ENCODE measurements at regions not wholly inside any gene's neighbourhood (a gene's known extent, or its start where the extent isn't known, plus 50 kb on each side); places are given as distances from the start of the nearest gene placed in this dataset.

DNA sequence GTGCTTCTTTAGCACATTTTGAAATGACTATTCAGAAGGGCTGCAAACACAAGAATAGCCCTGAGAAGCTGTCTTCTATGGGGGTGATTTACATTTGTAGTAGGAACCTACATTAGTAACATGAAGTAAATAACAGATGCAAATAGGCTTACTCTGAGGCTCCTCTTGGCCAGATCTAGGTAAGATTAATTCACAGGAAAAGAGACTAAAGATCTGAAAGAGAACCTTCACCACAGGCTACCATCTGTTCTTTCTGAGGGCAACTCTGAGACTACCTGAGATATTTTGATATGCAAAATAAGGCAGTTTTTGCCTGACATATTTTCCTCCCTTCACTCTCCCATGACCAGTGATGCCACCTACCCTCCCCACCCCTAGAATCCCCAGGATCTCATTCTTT lies 1267.8 kb downstream of the PLA2G4A start:
- no peak overlapping the region for H3K4me3 Mint-ChIP-seq
- no peaks in the 10 kb centered on the region for H3K27me3 Mint-ChIP-seq
- intact Hi-C loops (cut with micrococcal nuclease), result no loop called here
- no peak overlapping the region for H3K27ac Mint-ChIP-seq
- H3K4me1 Mint-ChIP-seq, result no peaks in the 10 kb centered on the region
- no peak for DNase-seq
- peaks cover 3% of the 10 kb centered on the region for H3K9me3 Mint-ChIP-seq
- no peaks in the 10 kb centered on the region for H3K36me3 Mint-ChIP-seq (ENCODE audit: low read depth)

DNA sequence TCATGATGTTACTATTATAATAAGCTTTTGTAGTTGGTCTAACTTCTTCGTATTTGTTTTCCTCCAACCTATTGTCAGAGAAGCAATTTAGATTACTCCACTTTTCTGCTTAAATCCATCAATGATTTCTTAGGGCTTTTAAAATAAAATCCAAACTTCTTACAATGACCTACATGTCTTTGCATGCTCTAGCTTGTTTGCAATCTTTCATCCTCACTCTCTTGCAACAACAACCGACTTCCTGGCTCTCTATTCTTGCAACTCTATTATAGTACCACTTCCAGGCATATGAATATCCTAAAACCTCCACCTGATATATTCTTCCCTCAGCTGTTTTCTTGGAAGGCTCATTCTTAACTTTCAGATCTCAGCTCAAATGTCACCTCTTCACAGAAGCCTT lies 1288.7 kb downstream of the PLA2G4A start:
- DNase-seq, result no peak
- intact Hi-C loops (cut with micrococcal nuclease), result no loop called here
- H3K4me3 Mint-ChIP-seq, result no peak overlapping the region
- no peaks in the 10 kb centered on the region for H3K27me3 Mint-ChIP-seq
- no peaks in the 10 kb centered on the region for H3K36me3 Mint-ChIP-seq (ENCODE audit: low read depth)
- H3K27ac Mint-ChIP-seq, result no peak overlapping the region
- no peaks in the 10 kb centered on the region for H3K4me1 Mint-ChIP-seq
- H3K9me3 Mint-ChIP-seq, result no peaks in the 10 kb centered on the region

DNA sequence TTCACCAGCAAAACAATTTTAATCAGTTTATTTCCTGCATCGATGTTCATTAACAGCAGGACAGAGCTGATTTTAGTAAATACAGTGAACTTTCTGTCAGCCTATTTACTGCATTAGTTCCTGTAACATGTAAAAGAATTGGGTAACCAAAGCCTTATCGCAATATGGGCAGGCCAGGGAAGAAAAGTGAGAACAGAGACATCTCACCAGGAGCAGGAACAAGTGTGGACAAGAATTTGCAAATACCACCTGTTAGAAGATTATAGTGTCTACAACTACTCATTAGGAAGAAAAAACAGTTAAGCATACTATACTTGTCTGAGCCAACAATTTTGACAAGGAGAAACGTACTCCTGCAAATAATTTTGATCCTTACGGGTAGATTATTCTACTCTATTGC lies 1293.9 kb downstream of the PLA2G4A start:
- intact Hi-C loops (cut with micrococcal nuclease), result no loop called here

DNA sequence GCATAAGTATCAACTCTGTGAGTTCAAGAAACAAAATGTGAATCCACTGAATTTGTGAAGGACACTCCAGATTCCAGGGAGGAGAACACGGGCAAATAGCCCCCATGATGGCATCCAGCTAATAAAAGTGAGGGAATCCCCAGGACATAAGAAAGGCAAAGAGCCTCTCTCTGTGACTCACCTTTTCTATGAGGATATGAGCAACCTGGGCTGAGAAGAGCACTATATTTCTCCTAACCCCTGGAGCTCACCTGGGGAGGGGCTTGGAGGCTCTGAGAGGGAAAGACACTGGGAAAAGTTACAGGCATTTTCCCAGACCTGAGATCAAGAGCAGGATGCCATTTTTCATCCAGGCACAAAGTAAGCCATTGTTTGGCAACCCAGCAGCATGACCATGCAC lies 1298.8 kb downstream of the PLA2G4A start:
- H3K36me3 Mint-ChIP-seq (ENCODE audit: low read depth), result no peaks in the 10 kb centered on the region
- no peak overlapping the region for H3K4me3 Mint-ChIP-seq

More for the DNA sequence above, 1293.9 kb downstream of the PLA2G4A start:
- Mint-ChIP-seq H3K9me3 (no peaks in the 10 kb centered on the region), H3K4me1 (no peaks in the 10 kb centered on the region), H3K36me3 (ENCODE audit: low read depth) (no peaks in the 10 kb centered on the region), H3K4me3 (no peak overlapping the region), H3K27me3 (no peaks in the 10 kb centered on the region), H3K27ac (no peak overlapping the region)
- DNase-seq, result no peak

DNA sequence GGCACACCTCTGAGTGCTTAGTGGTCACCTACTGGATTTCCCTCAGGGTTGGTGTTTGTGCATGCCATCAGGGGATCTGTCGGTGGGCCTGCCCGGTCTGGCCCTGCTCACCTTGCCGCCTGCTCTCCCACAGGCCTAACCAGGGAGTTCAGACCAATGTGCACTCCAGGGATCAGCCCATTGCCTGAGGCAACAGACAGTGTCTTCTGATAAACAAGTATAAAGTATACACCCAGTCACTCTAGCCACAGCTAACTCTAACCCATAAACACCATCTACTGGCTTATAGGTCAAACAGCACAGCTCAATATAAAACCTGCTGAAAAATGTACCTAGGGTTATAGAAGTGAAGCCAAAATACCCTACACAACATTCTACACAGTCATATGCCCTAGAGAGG lies 1300.0 kb downstream of the PLA2G4A start:
- no peaks in the 10 kb centered on the region for H3K27me3 Mint-ChIP-seq
- no peaks in the 10 kb centered on the region for H3K36me3 Mint-ChIP-seq (ENCODE audit: low read depth)
- no peak overlapping the region for H3K4me3 Mint-ChIP-seq
- H3K27ac Mint-ChIP-seq, result no peak overlapping the region
- intact Hi-C loops (cut with micrococcal nuclease), result no loop called here
- peaks cover 2% of the 10 kb centered on the region for H3K9me3 Mint-ChIP-seq
- no peak for DNase-seq
- no peaks in the 10 kb centered on the region for H3K4me1 Mint-ChIP-seq

More for the DNA sequence above, 1298.8 kb downstream of the PLA2G4A start:
- intact Hi-C loops (cut with micrococcal nuclease), result no loop called here
- no peaks in the 10 kb centered on the region for H3K27me3 Mint-ChIP-seq
- H3K27ac Mint-ChIP-seq, result no peak overlapping the region
- H3K9me3 Mint-ChIP-seq, result peaks cover 2% of the 10 kb centered on the region
- H3K4me1 Mint-ChIP-seq, result no peaks in the 10 kb centered on the region
- DNase-seq, result no peak

DNA sequence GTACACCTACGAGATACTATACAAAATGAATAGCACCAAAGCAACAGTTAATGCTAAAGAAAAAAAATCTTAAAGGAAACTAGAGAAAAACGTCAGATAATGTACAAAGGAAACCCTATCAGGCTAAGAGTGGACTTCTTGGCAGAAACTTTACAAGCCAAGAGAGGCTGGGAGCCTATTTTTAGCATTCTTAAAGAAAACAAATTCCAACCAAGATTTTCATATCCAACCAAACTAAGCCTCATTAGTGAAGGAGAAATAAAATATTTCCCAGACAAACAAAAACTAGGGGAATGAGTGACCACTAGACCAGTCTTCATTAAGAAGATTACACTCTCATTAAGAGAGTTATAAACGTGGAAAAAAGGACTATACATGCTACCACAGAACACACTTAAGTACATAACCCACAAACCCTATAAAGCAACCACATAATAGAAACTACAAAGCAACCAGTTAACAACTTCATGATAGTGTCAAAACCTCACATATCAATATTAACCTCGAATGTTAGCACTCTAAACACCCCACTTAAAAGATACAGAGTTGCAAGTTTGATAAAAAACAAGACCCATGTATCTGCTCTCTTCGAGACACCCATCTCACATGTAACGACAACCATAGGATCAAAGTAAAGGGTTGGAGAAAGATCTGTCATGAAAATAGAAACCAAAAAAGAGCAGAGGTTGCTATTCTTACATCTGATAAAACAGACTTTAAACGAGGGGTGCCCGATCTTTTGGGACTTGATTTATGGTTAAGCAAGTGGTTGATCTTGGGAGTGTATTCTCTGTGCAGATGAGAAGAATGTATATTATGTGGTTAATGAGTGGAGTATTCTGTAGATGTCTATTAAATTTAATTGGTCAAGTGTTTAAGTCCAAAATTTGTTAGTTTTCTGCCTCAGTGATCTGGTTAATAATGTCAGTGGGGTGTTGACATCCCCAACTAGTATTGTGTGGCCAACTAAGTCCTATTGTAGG lies 1301.4 kb downstream of the PLA2G4A start:
- intact Hi-C loops (cut with micrococcal nuclease), result no loop called here
- peaks cover 2% of the 10 kb centered on the region for H3K9me3 Mint-ChIP-seq
- DNase-seq, result no peak
- no peak overlapping the region for H3K4me3 Mint-ChIP-seq
- H3K27me3 Mint-ChIP-seq, result no peaks in the 10 kb centered on the region
- H3K4me1 Mint-ChIP-seq, result no peaks in the 10 kb centered on the region
- no peaks in the 10 kb centered on the region for H3K36me3 Mint-ChIP-seq (ENCODE audit: low read depth)
- no peak overlapping the region for H3K27ac Mint-ChIP-seq

DNA sequence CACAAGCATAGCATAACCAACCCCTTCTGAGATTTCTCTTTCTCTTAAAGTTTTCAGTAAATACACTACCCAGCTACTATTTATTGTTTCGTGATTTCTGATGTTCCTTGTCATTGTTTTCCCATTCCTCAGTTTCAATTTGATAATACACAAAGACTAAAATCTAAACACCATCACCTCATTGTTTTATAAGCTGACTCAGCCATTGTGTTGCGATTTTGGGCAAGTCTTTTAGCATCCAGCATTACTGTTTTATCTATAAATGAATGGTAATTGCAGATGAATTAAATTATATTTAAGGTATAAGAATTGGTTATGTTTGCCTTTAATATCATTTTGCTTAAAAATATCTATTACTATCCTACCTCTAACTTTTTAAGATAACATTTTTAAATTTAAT lies 1308.5 kb downstream of the PLA2G4A start:
- H3K4me3 Mint-ChIP-seq, result no peak overlapping the region
- H3K4me1 Mint-ChIP-seq, result no peaks in the 10 kb centered on the region
- no peaks in the 10 kb centered on the region for H3K36me3 Mint-ChIP-seq (ENCODE audit: low read depth)
- H3K27me3 Mint-ChIP-seq, result no peaks in the 10 kb centered on the region
- intact Hi-C loops (cut with micrococcal nuclease), result no loop called here
- no peak overlapping the region for H3K27ac Mint-ChIP-seq
- no peak for DNase-seq
- no peaks in the 10 kb centered on the region for H3K9me3 Mint-ChIP-seq

DNA sequence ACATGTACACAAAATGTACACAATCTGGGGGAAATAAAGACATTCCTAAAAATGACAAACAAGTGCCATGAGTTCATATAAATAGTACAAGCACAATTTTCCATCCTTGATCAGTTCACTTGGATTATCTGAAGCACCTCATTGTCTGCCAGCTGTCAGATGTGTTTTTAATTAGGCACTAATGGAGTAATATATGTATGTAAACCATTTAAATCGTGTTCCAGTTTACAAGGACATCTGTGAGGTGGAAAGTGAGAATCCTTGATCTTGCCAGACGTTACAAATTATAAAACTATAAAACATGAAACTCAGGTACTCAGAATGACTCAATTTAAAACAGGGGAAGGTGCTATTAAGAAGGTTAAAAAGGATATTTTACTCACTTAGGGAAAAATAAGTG lies 1312.2 kb downstream of the PLA2G4A start:
- intact Hi-C loops (cut with micrococcal nuclease), result no loop called here
- DNase-seq, result no peak
- no peaks in the 10 kb centered on the region for H3K4me1 Mint-ChIP-seq
- no peak overlapping the region for H3K4me3 Mint-ChIP-seq
- no peaks in the 10 kb centered on the region for H3K27me3 Mint-ChIP-seq
- H3K27ac Mint-ChIP-seq, result no peak overlapping the region
- peaks cover 4% of the 10 kb centered on the region for H3K9me3 Mint-ChIP-seq
- no peaks in the 10 kb centered on the region for H3K36me3 Mint-ChIP-seq (ENCODE audit: low read depth)

DNA sequence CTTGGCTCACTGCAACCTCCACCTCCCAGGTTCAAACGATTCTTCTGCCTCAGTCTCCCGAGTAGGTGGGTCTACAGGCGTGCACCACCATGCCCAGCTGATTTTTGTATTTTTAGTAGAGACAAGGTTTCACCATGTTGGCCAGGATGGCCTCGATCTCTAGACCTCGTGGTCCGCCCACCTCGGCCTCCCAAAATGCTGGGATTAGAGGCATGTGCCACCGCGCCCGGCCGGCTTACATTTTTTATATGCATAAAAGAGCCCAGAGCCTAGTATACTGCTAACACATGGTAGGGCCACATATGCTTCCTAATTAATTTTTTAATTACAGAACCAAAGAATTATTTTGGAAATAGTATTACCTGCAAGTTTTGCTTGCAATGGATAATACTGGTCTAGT lies 1325.4 kb downstream of the PLA2G4A start:
- no peak for DNase-seq
- H3K4me1 Mint-ChIP-seq, result no peaks in the 10 kb centered on the region
- no peak overlapping the region for H3K4me3 Mint-ChIP-seq
- intact Hi-C loops (cut with micrococcal nuclease), result no loop called here
- H3K36me3 Mint-ChIP-seq (ENCODE audit: low read depth), result no peaks in the 10 kb centered on the region
- no peak overlapping the region for H3K27ac Mint-ChIP-seq
- H3K27me3 Mint-ChIP-seq, result no peaks in the 10 kb centered on the region
- peaks cover 3% of the 10 kb centered on the region for H3K9me3 Mint-ChIP-seq

DNA sequence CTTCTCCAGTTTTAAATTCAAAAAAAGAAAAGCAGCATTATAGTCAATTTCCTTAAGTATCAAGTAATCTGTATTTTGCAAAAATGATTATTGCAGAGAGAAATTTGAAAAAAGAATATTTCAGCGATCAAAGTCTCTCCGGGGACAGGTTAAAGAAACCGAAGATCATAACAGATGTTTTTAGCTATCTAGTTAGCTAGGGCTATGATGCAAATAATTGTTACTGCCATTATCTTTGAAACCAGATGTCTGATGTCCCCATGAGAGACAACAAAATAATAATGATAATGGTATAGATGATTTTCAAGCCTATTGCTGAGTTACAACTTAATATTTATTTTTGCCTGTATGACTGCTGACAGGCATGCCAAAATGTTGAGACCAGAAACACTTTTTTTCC lies 1326.0 kb downstream of the PLA2G4A start:
- Mint-ChIP-seq H3K4me3 (no peak overlapping the region), H3K4me1 (no peaks in the 10 kb centered on the region), H3K36me3 (ENCODE audit: low read depth) (no peaks in the 10 kb centered on the region), H3K27ac (no peak overlapping the region), H3K9me3 (peaks cover 3% of the 10 kb centered on the region), H3K27me3 (no peaks in the 10 kb centered on the region)
- no peak for DNase-seq
- intact Hi-C loops (cut with micrococcal nuclease), result no loop called here

DNA sequence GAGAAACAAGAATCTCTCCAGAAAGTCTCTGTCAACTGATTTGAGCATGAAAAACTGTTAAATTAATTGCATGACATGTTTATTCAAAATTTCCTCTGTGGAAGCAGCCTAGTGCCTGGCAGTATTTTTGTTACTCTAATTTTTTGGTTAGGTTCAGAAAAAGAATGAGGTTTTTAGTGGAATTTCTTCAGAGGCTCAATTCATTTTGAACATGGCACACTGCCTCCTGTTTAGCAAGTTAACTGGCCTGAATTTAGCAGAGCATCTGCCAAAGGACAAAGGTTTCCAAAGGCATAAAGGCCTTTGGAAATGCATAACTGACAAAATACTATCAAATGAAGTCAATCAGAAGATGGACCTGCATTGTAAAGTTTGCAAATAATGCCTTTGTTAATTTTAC lies 1326.5 kb downstream of the PLA2G4A start:
- no peak overlapping the region for H3K4me3 Mint-ChIP-seq
- intact Hi-C loops (cut with micrococcal nuclease), result no loop called here

DNA sequence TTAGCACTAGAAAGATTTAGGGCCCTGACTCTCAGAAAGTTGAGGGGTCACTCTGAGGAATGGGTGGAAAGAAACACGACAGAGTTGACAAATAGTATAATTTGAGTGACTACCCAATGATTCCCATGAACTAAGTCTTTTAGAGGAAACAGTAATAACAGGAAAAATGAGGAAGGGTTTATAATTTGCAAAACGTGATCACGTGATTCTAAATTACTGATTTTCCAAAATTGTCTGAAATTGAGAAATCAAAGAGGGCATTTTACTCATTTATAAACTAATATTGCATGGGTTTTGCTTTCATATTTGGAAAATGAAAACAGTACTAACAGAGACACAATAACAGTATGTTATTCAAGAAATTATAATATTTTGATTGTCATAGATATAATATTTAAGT lies 1335.7 kb downstream of the PLA2G4A start:
- H3K4me1 Mint-ChIP-seq, result no peaks in the 10 kb centered on the region
- no peak for DNase-seq
- H3K36me3 Mint-ChIP-seq (ENCODE audit: low read depth), result no peaks in the 10 kb centered on the region

More for the DNA sequence above, 1326.5 kb downstream of the PLA2G4A start:
- H3K27ac Mint-ChIP-seq, result no peak overlapping the region
- no peaks in the 10 kb centered on the region for H3K27me3 Mint-ChIP-seq
- peaks cover 3% of the 10 kb centered on the region for H3K9me3 Mint-ChIP-seq
- no peaks in the 10 kb centered on the region for H3K4me1 Mint-ChIP-seq
- H3K36me3 Mint-ChIP-seq (ENCODE audit: low read depth), result no peaks in the 10 kb centered on the region
- no peak for DNase-seq

DNA sequence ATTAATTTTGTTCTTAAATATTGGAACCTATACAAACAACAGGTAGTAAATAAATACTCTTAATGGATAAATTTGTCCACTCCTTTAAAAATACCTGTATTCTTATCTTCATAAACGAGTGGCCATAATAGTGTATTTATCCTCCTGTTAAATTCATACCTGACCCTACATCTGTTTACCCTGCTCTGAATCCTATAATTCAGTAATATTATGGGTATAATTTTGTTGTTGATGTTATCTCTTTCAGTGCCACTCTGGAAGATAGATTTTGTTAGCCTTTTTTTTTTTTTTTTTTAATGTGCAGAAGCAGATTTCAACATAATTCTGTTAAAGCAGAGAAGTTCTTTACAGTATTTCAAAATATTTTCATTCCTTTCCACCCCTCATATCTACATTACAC lies 1337.9 kb downstream of the PLA2G4A start:
- no peaks in the 10 kb centered on the region for H3K4me1 Mint-ChIP-seq
- no peak overlapping the region for H3K4me3 Mint-ChIP-seq
- H3K27ac Mint-ChIP-seq, result no peak overlapping the region
- H3K27me3 Mint-ChIP-seq, result no peaks in the 10 kb centered on the region
- no peaks in the 10 kb centered on the region for H3K9me3 Mint-ChIP-seq
- DNase-seq, result no peak
- H3K36me3 Mint-ChIP-seq (ENCODE audit: low read depth), result no peaks in the 10 kb centered on the region
- intact Hi-C loops (cut with micrococcal nuclease), result no loop called here

More for the DNA sequence above, 1335.7 kb downstream of the PLA2G4A start:
- H3K27me3 Mint-ChIP-seq, result no peaks in the 10 kb centered on the region
- intact Hi-C loops (cut with micrococcal nuclease), result no loop called here
- no peaks in the 10 kb centered on the region for H3K9me3 Mint-ChIP-seq
- no peak overlapping the region for H3K27ac Mint-ChIP-seq
- no peak overlapping the region for H3K4me3 Mint-ChIP-seq

DNA sequence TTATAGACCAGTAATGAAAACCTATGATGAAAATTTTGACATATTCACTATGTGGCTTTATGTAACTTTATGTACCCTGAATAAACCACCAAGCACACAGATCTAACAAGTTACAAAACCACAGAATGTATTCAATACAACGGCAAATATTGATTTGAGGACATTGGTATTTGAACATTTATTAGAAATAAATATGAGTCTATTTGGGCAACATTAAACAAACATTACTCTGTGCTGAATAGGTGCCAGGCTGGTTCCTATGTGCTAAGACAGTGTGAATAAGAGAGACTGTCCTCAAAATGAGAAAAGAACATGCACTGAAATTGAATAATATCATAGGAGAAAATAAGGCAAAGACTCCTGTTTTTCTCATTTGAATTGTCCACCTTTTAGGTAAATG lies 1341.2 kb downstream of the PLA2G4A start:
- no peaks in the 10 kb centered on the region for H3K27me3 Mint-ChIP-seq
- H3K4me3 Mint-ChIP-seq, result no peak overlapping the region
- DNase-seq, result no peak
- intact Hi-C loops (cut with micrococcal nuclease), result no loop called here
- H3K36me3 Mint-ChIP-seq (ENCODE audit: low read depth), result no peaks in the 10 kb centered on the region
- H3K4me1 Mint-ChIP-seq, result no peaks in the 10 kb centered on the region
- no peak overlapping the region for H3K27ac Mint-ChIP-seq
- H3K9me3 Mint-ChIP-seq, result no peaks in the 10 kb centered on the region

DNA sequence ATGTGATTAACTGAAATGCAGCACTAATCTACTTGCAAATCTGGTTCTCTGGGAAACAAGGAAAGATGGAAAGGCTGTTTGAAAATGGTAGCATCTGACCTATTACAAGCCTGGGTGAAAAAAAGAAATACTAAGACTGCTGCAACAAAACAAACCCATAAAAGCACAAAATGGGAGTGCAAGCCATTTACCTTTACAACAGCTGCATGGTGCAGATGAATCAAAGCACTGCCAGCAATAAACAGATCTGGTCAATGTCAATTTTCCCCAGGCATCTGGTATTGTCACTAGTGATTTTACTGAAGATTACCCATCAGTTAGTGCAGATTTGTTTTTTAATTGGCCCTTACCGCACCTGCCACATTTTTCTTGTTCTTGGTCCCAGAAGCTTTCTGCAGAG lies 1341.7 kb downstream of the PLA2G4A start:
- Mint-ChIP-seq H3K4me1 (no peaks in the 10 kb centered on the region), H3K4me3 (no peak overlapping the region), H3K27me3 (no peaks in the 10 kb centered on the region), H3K9me3 (no peaks in the 10 kb centered on the region), H3K27ac (no peak overlapping the region), H3K36me3 (ENCODE audit: low read depth) (no peaks in the 10 kb centered on the region)
- intact Hi-C loops (cut with micrococcal nuclease), result no loop called here
- DNase-seq, result no peak
